Retinal pigment epithelial cell (primary cell): ENCODE measurements at regions not wholly inside any gene's neighbourhood (a gene's known extent, or its start where the extent isn't known, plus 50 kb on each side); places are given as distances from the start of the nearest gene placed in this dataset.
A peak's percentile ranks its signal among the peaks of the same experiment; 100 is the strongest.

Experiments
- DNase-seq: peaks from one replicate; pipeline ENCODE4 v3.0.0-alpha.2; 2010; ENCODE audit warnings: low read depth
- H3K4me3 ChIP-seq: 2 replicates; pipeline ENCODE4 v1.5.1; 2011; ENCODE audit warnings: mild to moderate bottlenecking, low read length, control low read depth, moderate library complexity
- CTCF ChIP-seq: conservative IDR thresholded peaks from 2 replicates; pipeline ENCODE4 v1.5.1; 2011; ENCODE audit warnings: low read depth, low read length, control low read depth, inconsistent platforms

- H3K4me3 ChIP-seq, result no peak overlapping the region
- no peak for DNase-seq
These were observed 56.9 kb upstream of the ECE1 start for GRCh38 chr1:21347072-21347581.

GRCh38 chr1:21346365-21347071 is 56.3 kb upstream of the ECE1 start:
- H3K4me3 ChIP-seq, result peak overlapping the region; percentile 74
- no peak for TF ChIP-seq CTCF
- DNase-seq, result no peak

More at GRCh38 chr1:21347072-21347581, 56.9 kb upstream of the ECE1 start:
- TF ChIP-seq CTCF, result no peak

GRCh38 chr1:21344750-21345443 is 54.6 kb upstream of the ECE1 start:
- peak overlapping the region; percentile 66 for H3K4me3 ChIP-seq
- TF ChIP-seq CTCF, result no peak
- no peak for DNase-seq

- no peak for DNase-seq
- peak overlapping the region; percentile 66 for H3K4me3 ChIP-seq
- TF ChIP-seq CTCF, result no peak
These were observed 54.0 kb upstream of the ECE1 start for GRCh38 chr1:21344098-21344749.

GRCh38 chr1:21342961-21343838 is 52.9 kb upstream of the ECE1 start:
- TF ChIP-seq CTCF, result no peak
- DNase-seq, result no peak
- no peak overlapping the region for H3K4me3 ChIP-seq

- DNase-seq, result no peak
- no peak for TF ChIP-seq CTCF
- H3K4me3 ChIP-seq, result no peak overlapping the region
These were observed 51.3 kb upstream of the ECE1 start for GRCh38 chr1:21341517-21342078.
